ENCODE measurements at regions not wholly inside any gene's neighbourhood (a gene's known extent, or its start where the extent isn't known, plus 50 kb on each side); places are given as distances from the start of the nearest gene placed in this dataset.

- TF ChIP-seq CTCF (IDR thresholded peaks at IDR 0.05; ENCODE audit: insufficient read depth, missing control alignments) = no peak
- no peak for FAIRE-seq
- no peak for DNase-seq (ENCODE audit: insufficient read length, low spot score)
Measured at GRCh38 chr20:60636417-60636816, 615.6 kb upstream of the CDH4 start.

GRCh38 chr20:60637801-60638200, 614.3 kb upstream of the CDH4 start:
- DNase-seq (ENCODE audit: insufficient read length, low spot score) (no peak), FAIRE-seq (no peak)
- no peak for TF ChIP-seq CTCF (IDR thresholded peaks at IDR 0.05; ENCODE audit: insufficient read depth, missing control alignments)

- no peak for DNase-seq (ENCODE audit: insufficient read length, low spot score)
- no peak for TF ChIP-seq CTCF (IDR thresholded peaks at IDR 0.05; ENCODE audit: insufficient read depth, missing control alignments)
- FAIRE-seq = no peak
Measured at GRCh38 chr20:60638430-60639098, 613.5 kb upstream of the CDH4 start.

- DNase-seq (ENCODE audit: insufficient read length, low spot score) (no peak), FAIRE-seq (no peak)
- no peak for TF ChIP-seq CTCF (IDR thresholded peaks at IDR 0.05; ENCODE audit: insufficient read depth, missing control alignments)
Measured at GRCh38 chr20:60641879-60642447, 610.1 kb upstream of the CDH4 start.

- TF ChIP-seq CTCF (IDR thresholded peaks at IDR 0.05; ENCODE audit: insufficient read depth, missing control alignments) = no peak
- DNase-seq (ENCODE audit: insufficient read length, low spot score) (no peak), FAIRE-seq (no peak)
Measured at GRCh38 chr20:60642541-60642940, 609.5 kb upstream of the CDH4 start.

- TF ChIP-seq CTCF (IDR thresholded peaks at IDR 0.05; ENCODE audit: insufficient read depth, missing control alignments) = no peak
- no peak for FAIRE-seq
- DNase-seq (ENCODE audit: insufficient read length, low spot score) = no peak
Measured at GRCh38 chr20:60648556-60648955, 603.5 kb upstream of the CDH4 start.

GRCh38 chr20:60649541-60649940, 602.5 kb upstream of the CDH4 start:
- FAIRE-seq (no peak), DNase-seq (ENCODE audit: insufficient read length, low spot score) (no peak)
- TF ChIP-seq CTCF (IDR thresholded peaks at IDR 0.05; ENCODE audit: insufficient read depth, missing control alignments) = no peak

Measured in D721Med (cell line).